GM12874 (cell line): ENCODE measurements at regions not wholly inside any gene's neighbourhood (a gene's known extent, or its start where the extent isn't known, plus 50 kb on each side); places are given as distances from the start of the nearest gene placed in this dataset.

Experiments used
- CTCF ChIP-seq: IDR thresholded peaks from 2 replicates; pipeline ENCODE4 v1.5.1; 2011; ENCODE audit warnings: low read depth, mild to moderate bottlenecking, control low read depth, low read length, moderate library complexity; ENCODE audit not compliant: insufficient read depth

- TF ChIP-seq CTCF, result no peak
Measured at GRCh38 chr5:92730486-92730885, 850.5 kb downstream of the NR2F1-AS1 start.

GRCh38 chr5:92729088-92729487 is 851.9 kb downstream of the NR2F1-AS1 start:
- no peak for TF ChIP-seq CTCF

- no peak for TF ChIP-seq CTCF
Measured at GRCh38 chr5:92715946-92716520, 865.0 kb downstream of the NR2F1-AS1 start.

GRCh38 chr5:92713826-92714225 is 867.2 kb downstream of the NR2F1-AS1 start:
- no peak for TF ChIP-seq CTCF

GRCh38 chr5:92713335-92713743 is 867.7 kb downstream of the NR2F1-AS1 start:
- TF ChIP-seq CTCF, result no peak

GRCh38 chr5:92711956-92712355 is 869.1 kb downstream of the NR2F1-AS1 start:
- no peak for TF ChIP-seq CTCF

- no peak for TF ChIP-seq CTCF
Measured at GRCh38 chr5:92704590-92704989, 876.4 kb downstream of the NR2F1-AS1 start.
